Right atrium auricular region (tissue), 2 donors: ENCODE measurements at regions not wholly inside any gene's neighbourhood (a gene's known extent, or its start where the extent isn't known, plus 50 kb on each side); places are given as distances from the start of the nearest gene placed in this dataset.
"Not testable (repeated sequence)": the region's sequence is repeated elsewhere in the genome, so short reads cannot be mapped to it uniquely, and the experiment has no call there.

Source experiments
- DNase-seq: peaks from one replicate; pipeline ENCODE4 v3.0.0-alpha.2; 2019; ENCODE audit warnings: low spot score
- H3K27ac ChIP-seq, 2 donors: fragments of 200-600 bp; sonication (generic); 1 replicate in 1 of 2; 2 replicates in 1 of 2; pipeline ENCODE4 v1.5.1; 2016 to 2019
- H3K27me3 ChIP-seq, 2 donors: fragments of 200-600 bp; sonication (generic); one replicate each; pipeline versions ENCODE4 v1.5.1 to v1.6.0; 2017 to 2019
- H3K36me3 ChIP-seq: fragments of 200-600 bp; sonication (generic); one replicate; pipeline ENCODE4 v1.5.1; 2016
- H3K4me1 ChIP-seq, 2 donors: fragments of 200-600 bp; sonication (generic); one replicate each; pipeline versions ENCODE4 v1.5.1 to v1.6.0; 2017 to 2019
- H3K4me3 ChIP-seq, 2 donors: fragments of 200-600 bp; sonication (generic); 1 replicate in 1 of 2; 2 replicates in 1 of 2; pipeline ENCODE4 v1.5.1; 2017 to 2019; ENCODE audit warnings: mild to moderate bottlenecking in 1 of 2, moderate library complexity in 1 of 2
- H3K9me3 ChIP-seq, 2 donors: fragments of 200-600 bp; sonication (generic); one replicate each; pipeline ENCODE4 v1.5.1; 2019
- CTCF ChIP-seq, 2 donors: fragments of 200-600 bp; sonication (generic); IDR thresholded peaks; one replicate each; pipeline ENCODE4 v1.5.1; 2019; ENCODE audit warnings: antibody characterized with exemption in 2 of 2

- no peaks in the 10 kb centered on the region for H3K36me3 ChIP-seq
- DNase-seq: no peak
- no peak for TF ChIP-seq CTCF (IDR thresholded peaks at IDR 0.05)
- no peak overlapping the region for H3K27ac ChIP-seq
- H3K27me3 ChIP-seq: no peaks in the 10 kb centered on the region
- no peaks in the 10 kb centered on the region for H3K4me1 ChIP-seq
- peaks cover 0 to 8% of the 10 kb centered on the region in 2 donors for H3K9me3 ChIP-seq
- no peak overlapping the region for H3K4me3 ChIP-seq
These were observed 395.4 kb downstream of the ZNF804A start for GRCh38 chr2:184993746-184994145.

- H3K4me1 ChIP-seq: no peaks in the 10 kb centered on the region
- H3K27ac ChIP-seq: no peak overlapping the region
- TF ChIP-seq CTCF (IDR thresholded peaks at IDR 0.05): no peak
These were observed 408.2 kb downstream of the ZNF804A start for GRCh38 chr2:185006481-185006880.

GRCh38 chr2:185012643-185013042 is 414.3 kb downstream of the ZNF804A start:
- H3K9me3 ChIP-seq: peaks cover 8 to 33% of the 10 kb centered on the region in 2 donors

More at GRCh38 chr2:185006481-185006880, 408.2 kb downstream of the ZNF804A start:
- Histone ChIP-seq H3K27me3 (no peaks in the 10 kb centered on the region), H3K4me3 (no peak overlapping the region), H3K36me3 (no peaks in the 10 kb centered on the region), H3K9me3 (peaks cover 0 to 15% of the 10 kb centered on the region in 2 donors)
- no peak for DNase-seq

GRCh38 chr2:185014076-185014475 is 415.7 kb downstream of the ZNF804A start:
- H3K9me3 ChIP-seq: peaks cover 8 to 33% of the 10 kb centered on the region in 2 donors

More at GRCh38 chr2:185012643-185013042, 414.3 kb downstream of the ZNF804A start:
- Histone ChIP-seq H3K27ac (no peak overlapping the region), H3K36me3 (no peaks in the 10 kb centered on the region), H3K27me3 (no peaks in the 10 kb centered on the region), H3K4me1 (no peaks in the 10 kb centered on the region), H3K4me3 (no peak overlapping the region)
- no peak for TF ChIP-seq CTCF (IDR thresholded peaks at IDR 0.05)
- no peak for DNase-seq

GRCh38 chr2:185025891-185026290 is 427.6 kb downstream of the ZNF804A start:
- not testable (repeated sequence) for H3K4me1 ChIP-seq, H3K36me3 ChIP-seq, H3K27me3 ChIP-seq, H3K27ac ChIP-seq, H3K9me3 ChIP-seq, H3K4me3 ChIP-seq, DNase-seq

More at GRCh38 chr2:185014076-185014475, 415.7 kb downstream of the ZNF804A start:
- Histone ChIP-seq H3K27me3 (no peaks in the 10 kb centered on the region), H3K36me3 (no peaks in the 10 kb centered on the region), H3K4me1 (no peaks in the 10 kb centered on the region), H3K27ac (no peak overlapping the region), H3K4me3 (no peak overlapping the region)
- DNase-seq: no peak
- TF ChIP-seq CTCF (IDR thresholded peaks at IDR 0.05): no peak

- TF ChIP-seq CTCF (IDR thresholded peaks at IDR 0.05): no peak
- Histone ChIP-seq H3K4me3 (no peak overlapping the region), H3K4me1 (no peaks in the 10 kb centered on the region), H3K9me3 (peaks cover 0 to 12% of the 10 kb centered on the region in 2 donors), H3K27ac (no peak overlapping the region), H3K27me3 (no peaks in the 10 kb centered on the region), H3K36me3 (no peaks in the 10 kb centered on the region)
- DNase-seq: no peak
These were observed 437.6 kb downstream of the ZNF804A start for GRCh38 chr2:185035906-185036305.
